IMR-90 (cell line): ENCODE measurements at regions not wholly inside any gene's neighbourhood (a gene's known extent, or its start where the extent isn't known, plus 50 kb on each side); places are given as distances from the start of the nearest gene placed in this dataset.

Experiments used
- ATAC-seq: fragments of 200-7000 bp; cut with Tn5 transposase; 2 replicates; pipeline ENCODE4 v1.9.1; 2020; ENCODE audit warnings: low read depth, mild to moderate bottlenecking, moderate library complexity
- BruUV-seq: library from RNA; stranded (reverse); fragments of 400-500 nt; replicated peaks from 2 replicates; lab custom pipeline; 2021; lab: Mats Ljungman, UMichigan
- CTCF ChIA-PET: fragments of 300-600 bp; formaldehyde crosslinking; extraction: SDS; loops from one replicate; lab custom pipeline; 2021; ENCODE audit warnings: antibody characterized with exemption; lab: Yijun Ruan, JAX
- POLR2A ChIA-PET: fragments of 300-600 bp; sonication (Branson Sonifier 250); formaldehyde crosslinking; loops from one replicate; lab custom pipeline; 2022; ENCODE audit warnings: antibody characterized with exemption; ENCODE audit not compliant: unreplicated experiment; lab: Charles Lee
- DNase-seq: peaks from one replicate; pipeline ENCODE4 v3.0.0; 2013
- H2AFZ ChIP-seq: replicated peaks from 2 replicates; pipeline ENCODE3; 2013; ENCODE audit warnings: low read length, mild to moderate bottlenecking; ENCODE audit not compliant: poor library complexity
- H2AK5ac ChIP-seq: 2 replicates; pipeline ENCODE4 v1.6.1; 2013; ENCODE audit warnings: low read depth, low read length, inconsistent platforms
- H2AK9ac ChIP-seq: replicated peaks from 2 replicates; pipeline ENCODE3; 2013; ENCODE audit warnings: mild to moderate bottlenecking, low read depth, low read length, moderate library complexity; ENCODE audit not compliant: poor library complexity
- H2BK120ac ChIP-seq: 2 replicates; pipeline ENCODE4 v1.6.1; 2013; ENCODE audit warnings: low read depth, low read length, inconsistent platforms
- H2BK15ac ChIP-seq: 3 replicates; pipeline ENCODE4 v1.6.1; 2013; ENCODE audit warnings: low read depth, low read length, inconsistent platforms
- H2BK20ac ChIP-seq: 2 replicates; pipeline ENCODE4 v1.6.1; 2013; ENCODE audit warnings: low read depth, mild to moderate bottlenecking, inconsistent platforms, low read length, moderate library complexity
- H2BK5ac ChIP-seq: 2 replicates; pipeline ENCODE4 v1.6.1; 2013; ENCODE audit warnings: mild to moderate bottlenecking, low read depth, low read length, inconsistent platforms; ENCODE audit not compliant: poor library complexity, severe bottlenecking
- H3K14ac ChIP-seq: replicated peaks from 2 replicates; pipeline ENCODE4 v1.6.1; 2013; ENCODE audit warnings: low read depth, low read length, inconsistent platforms
- H3K18ac ChIP-seq: 2 replicates; pipeline ENCODE4 v1.6.1; 2013; ENCODE audit warnings: low read depth, low read length, control low read depth
- H3K23ac ChIP-seq: 2 replicates; pipeline ENCODE4 v1.6.1; 2013; ENCODE audit warnings: low read depth, low read length, inconsistent platforms
- H3K27ac ChIP-seq: 2 replicates; pipeline ENCODE4 v1.5.1; 2013; ENCODE audit warnings: mild to moderate bottlenecking, control low read depth, low read length; ENCODE audit not compliant: insufficient read depth
- H3K27me3 ChIP-seq: 2 replicates; pipeline ENCODE4 v1.6.1; 2013; ENCODE audit warnings: low read length; ENCODE audit not compliant: control insufficient read depth, insufficient read depth
- H3K36me3 ChIP-seq: 2 replicates; pipeline ENCODE4 v1.6.1; 2013; ENCODE audit warnings: low read length, mixed read lengths; ENCODE audit not compliant: control insufficient read depth, insufficient read depth
- H3K4ac ChIP-seq: 2 replicates; pipeline ENCODE4 v1.6.1; 2013; ENCODE audit warnings: low read depth, low read length, inconsistent platforms
- H3K4me1 ChIP-seq: 2 replicates; pipeline ENCODE4 v1.6.1; 2013; ENCODE audit warnings: low read length, mixed read lengths; ENCODE audit not compliant: control insufficient read depth, insufficient read depth
- H3K4me2 ChIP-seq: 2 replicates; pipeline ENCODE4 v1.6.1; 2013; ENCODE audit warnings: low read depth, mild to moderate bottlenecking, control low read depth, low read length, moderate library complexity
- H3K4me3 ChIP-seq: 2 replicates; pipeline ENCODE4 v1.5.1; 2013; ENCODE audit warnings: low read depth, mild to moderate bottlenecking, control low read depth, low read length, moderate library complexity; ENCODE audit not compliant: insufficient read depth
- H3K56ac ChIP-seq: 2 replicates; pipeline ENCODE4 v1.6.1; 2013; ENCODE audit warnings: low read length, inconsistent platforms; ENCODE audit not compliant: insufficient read depth; ENCODE audit errors: extremely low read depth
- H3K79me1 ChIP-seq, 2 experiments: 2 replicates each; pipeline ENCODE4 v1.6.1; 2013; ENCODE audit warnings: low read length in 2 of 2, inconsistent platforms in 1 of 2, low read depth in 1 of 2
- H3K9ac ChIP-seq: 2 replicates; pipeline ENCODE4 v1.6.1; 2013; ENCODE audit warnings: low read depth, low read length, control low read depth
- H3K9me1 ChIP-seq: 2 replicates; pipeline ENCODE4 v1.6.1; 2013; ENCODE audit warnings: low read length, inconsistent platforms; ENCODE audit not compliant: insufficient read depth
- H3K9me3 ChIP-seq: 2 replicates; pipeline ENCODE4 v1.6.1; 2013; ENCODE audit warnings: low read length; ENCODE audit not compliant: control insufficient read depth, insufficient read depth
- H4K20me1 ChIP-seq: 2 replicates; pipeline ENCODE4 v1.6.1; 2013; ENCODE audit warnings: low read length, inconsistent platforms; ENCODE audit not compliant: insufficient read depth
- H4K5ac ChIP-seq: 2 replicates; pipeline ENCODE4 v1.6.1; 2013; ENCODE audit warnings: mild to moderate bottlenecking, low read depth, low read length, control low read depth
- H4K8ac ChIP-seq, 2 experiments: 2 replicates each; pipeline ENCODE4 v1.6.1; 2013; ENCODE audit warnings: low read depth in 2 of 2, low read length in 2 of 2, control low read depth in 1 of 2, inconsistent platforms in 1 of 2
- H4K91ac ChIP-seq: 2 replicates; pipeline ENCODE4 v1.6.1; 2013; ENCODE audit warnings: low read depth, low read length, inconsistent platforms; ENCODE audit not compliant: insufficient read depth
- BHLHE40 ChIP-seq: fragments of 150-350 bp; IDR thresholded peaks from 2 replicates; pipeline ENCODE4 v1.6.1; 2016; ENCODE audit warnings: mild to moderate bottlenecking, low read depth, low read length
- MAZ ChIP-seq: IDR thresholded peaks from 2 replicates; pipeline ENCODE4 v1.6.1; 2012; ENCODE audit warnings: low read depth, mild to moderate bottlenecking, low read length, improper control_type of control experiment, moderate library complexity, borderline replicate concordance
- RAD21 ChIP-seq: IDR thresholded peaks from 2 replicates; pipeline ENCODE4 v1.6.1; 2012; ENCODE audit warnings: low read length, improper control_type of control experiment
- RCOR1 ChIP-seq: IDR thresholded peaks from 2 replicates; pipeline ENCODE4 v1.6.1; 2012; ENCODE audit warnings: mild to moderate bottlenecking, low read length, improper control_type of control experiment; ENCODE audit not compliant: insufficient replicate concordance
- SMC3 ChIP-seq: fragments of 150-350 bp; IDR thresholded peaks from 2 replicates; pipeline ENCODE4 v1.6.1; 2016; ENCODE audit warnings: low read depth, mild to moderate bottlenecking, antibody characterized with exemption, low read length, moderate library complexity
- WGBS, 2 experiments: methylation state at CpG; one replicate each; pipeline versions ENCODE4 v1.1.5 to v1.1.7; 2013; ENCODE audit warnings: missing lambda C conversion rate in 2 of 2; ENCODE audit not compliant: insufficient read length in 1 of 2; ENCODE audit errors: extremely low coverage in 2 of 2; 5-methylcytosine and 5-hydroxymethylcytosine counted together
- dilution Hi-C: fragments of 300-500 bp; cut with HindIII; formaldehyde crosslinking; loops from one replicate; pipeline ENCODE4 v1.14.3; 2018; ENCODE audit warnings: low sequenced_read_pairs; ENCODE audit not compliant: unreplicated experiment
- in situ Hi-C: fragments of 300-500 bp; cut with MboI; formaldehyde crosslinking; loops from 3 replicates; pipeline ENCODE4 v1.14.3; 2019; ENCODE audit warnings: low sequenced_read_pairs, inconsistent platforms, mixed read lengths
- intact Hi-C: fragments of 100-400 bp; cut with micrococcal nuclease; formaldehyde crosslinking; loops from 2 replicates; pipeline ENCODE4 v1.10.0; 2022
- TF ChIP-seq, protein P1 (sequence below): fragments of 150-350 bp; IDR thresholded peaks from 2 replicates; pipeline ENCODE4 v1.6.1; 2016; ENCODE audit warnings: low read depth, mild to moderate bottlenecking, low read length, moderate library complexity, borderline replicate concordance

- no peak overlapping the region for H3K4me2 ChIP-seq
- no peak overlapping the region for H3K9ac ChIP-seq
- ATAC-seq (no peak), DNase-seq (no peak)
- dilution Hi-C loops (no loop called here), intact Hi-C loops (no loop called here), in situ Hi-C loops (no loop called here)
- no peak overlapping the region for H3K14ac ChIP-seq
- no peak overlapping the region for H3K4me3 ChIP-seq
- no peak overlapping the region for H2BK15ac ChIP-seq
- ChIA-PET POLR2A (no interaction called here), CTCF (interaction anchor here (0.6 to 1.0 kb wide), 2 partner anchors 9 to 89 kb away, joined by 3 to 4 read pairs; no protein-coding TSS in a partner anchor)
- H4K8ac ChIP-seq, result no peak overlapping the region
- no peak overlapping the region for H2BK20ac ChIP-seq
- TF ChIP-seq MAZ (no peak), BHLHE40 (no peak), SMC3 (no peak), RCOR1 (no peak), RAD21 (no peak)
- TF ChIP-seq, protein P1, sequence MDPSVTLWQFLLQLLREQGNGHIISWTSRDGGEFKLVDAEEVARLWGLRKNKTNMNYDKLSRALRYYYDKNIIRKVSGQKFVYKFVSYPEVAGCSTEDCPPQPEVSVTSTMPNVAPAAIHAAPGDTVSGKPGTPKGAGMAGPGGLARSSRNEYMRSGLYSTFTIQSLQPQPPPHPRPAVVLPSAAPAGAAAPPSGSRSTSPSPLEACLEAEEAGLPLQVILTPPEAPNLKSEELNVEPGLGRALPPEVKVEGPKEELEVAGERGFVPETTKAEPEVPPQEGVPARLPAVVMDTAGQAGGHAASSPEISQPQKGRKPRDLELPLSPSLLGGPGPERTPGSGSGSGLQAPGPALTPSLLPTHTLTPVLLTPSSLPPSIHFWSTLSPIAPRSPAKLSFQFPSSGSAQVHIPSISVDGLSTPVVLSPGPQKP, result no peak
- no peak overlapping the region for H3K23ac ChIP-seq
- H3K9me3 ChIP-seq, result peaks cover 7% of the 10 kb centered on the region
- BruUV-seq, result no TSS peak
- H4K91ac ChIP-seq, result no peak overlapping the region
- H2BK120ac ChIP-seq, result no peak overlapping the region
- H2AK9ac ChIP-seq, result no peak overlapping the region
- H3K9me1 ChIP-seq, result no peaks in the 10 kb centered on the region
- no peak overlapping the region for H3K18ac ChIP-seq
- H2AK5ac ChIP-seq, result no peak overlapping the region
- no peak overlapping the region for H3K4ac ChIP-seq
- 64% methylated on average over 7 of the region's 12 CpGs; no CpG with 5 or more reads in 1 of the 2 experiments for WGBS, 2 experiments
- no peak overlapping the region for H3K27ac ChIP-seq
- no peaks in the 10 kb centered on the region for H3K79me1 ChIP-seq
- H3K56ac ChIP-seq, result no peak overlapping the region
- no peaks in the 10 kb centered on the region for H3K27me3 ChIP-seq
- no peaks in the 10 kb centered on the region for H3K4me1 ChIP-seq
- no peak overlapping the region for H2BK5ac ChIP-seq
- no peak overlapping the region for H2AFZ ChIP-seq
- no peaks in the 10 kb centered on the region for H4K20me1 ChIP-seq
- H3K36me3 ChIP-seq, result no peaks in the 10 kb centered on the region
- no peak overlapping the region for H4K5ac ChIP-seq
Measured at GRCh38 chr16:9297437-9298113, 206.1 kb downstream of the HAPSTR1 start.
